ENCODE measurements at regions not wholly inside any gene's neighbourhood (a gene's known extent, or its start where the extent isn't known, plus 50 kb on each side); places are given as distances from the start of the nearest gene placed in this dataset.

GRCh38 chr1:58975888-58976287, 192.0 kb upstream of the JUN start:
- no peak for TF ChIP-seq CTCF (IDR thresholded peaks at IDR 0.05; ENCODE audit: control extremely low read depth in 1 of 3, insufficient read depth in 1 of 3, low read depth in 1 of 3, low read length in 3 of 3)
- no peak for TF ChIP-seq TAF1 (IDR thresholded peaks at IDR 0.05; ENCODE audit: low read depth, low read length)
- no peak for TF ChIP-seq EP300 (IDR thresholded peaks at IDR 0.05; ENCODE audit: borderline replicate concordance in 1 of 2, low read depth in 2 of 2, low read length in 2 of 2)
- TF ChIP-seq RNF2 (IDR thresholded peaks at IDR 0.05; ENCODE audit: borderline replicate concordance, low read depth, low read length, missing control alignments, poor library complexity, severe bottlenecking) = no peak
- TF ChIP-seq POLR2AphosphoS5 (IDR thresholded peaks at IDR 0.05; ENCODE audit: low read depth, low read length) = no peak
- no peak for TF ChIP-seq POLR2A (IDR thresholded peaks at IDR 0.05; ENCODE audit: control extremely low read depth in 1 of 2, low read depth in 2 of 2, low read length in 2 of 2)
- no peak for TF ChIP-seq EZH2 (IDR thresholded peaks at IDR 0.05; ENCODE audit: low read depth, low read length, severe bottlenecking)
- TF ChIP-seq ATF3 (IDR thresholded peaks at IDR 0.05; ENCODE audit: insufficient read depth, low read depth, low read length) = no peak

Measured in H1 (cell line).